Activated T-helper 9 cell treated with anti-CD3 and anti-CD28 coated beads, Interleukin-2, amount 50 U/mL, for 16 hours (primary cell): ENCODE measurements at regions not wholly inside any gene's neighbourhood (a gene's known extent, or its start where the extent isn't known, plus 50 kb on each side); places are given as distances from the start of the nearest gene placed in this dataset.

Source experiments
- DNase-seq: peaks from one replicate; pipeline ENCODE4 v3.0.0-alpha.2; 2020; ENCODE audit warnings: low read depth

DNA sequence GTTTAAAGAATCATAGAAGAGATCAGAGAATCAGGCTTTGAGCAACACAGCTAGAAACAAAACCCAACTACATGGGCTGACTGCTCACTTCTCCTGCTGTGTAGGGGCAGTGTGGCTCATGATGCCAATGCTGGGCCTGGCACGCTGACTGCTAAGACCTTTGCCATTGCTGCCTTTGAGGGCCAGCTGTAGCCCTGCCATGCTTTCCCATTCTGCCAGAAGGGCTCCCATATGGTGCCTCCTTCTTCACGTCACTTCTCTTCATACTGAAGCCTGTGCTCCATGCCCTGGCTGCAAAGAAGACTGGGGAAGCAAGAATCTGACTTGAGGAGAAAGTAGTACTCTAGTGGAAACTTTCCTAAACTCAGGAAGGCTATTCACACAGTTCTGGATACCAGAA is 232.9 kb downstream of the UTP18 start:
- no peak for DNase-seq

DNA sequence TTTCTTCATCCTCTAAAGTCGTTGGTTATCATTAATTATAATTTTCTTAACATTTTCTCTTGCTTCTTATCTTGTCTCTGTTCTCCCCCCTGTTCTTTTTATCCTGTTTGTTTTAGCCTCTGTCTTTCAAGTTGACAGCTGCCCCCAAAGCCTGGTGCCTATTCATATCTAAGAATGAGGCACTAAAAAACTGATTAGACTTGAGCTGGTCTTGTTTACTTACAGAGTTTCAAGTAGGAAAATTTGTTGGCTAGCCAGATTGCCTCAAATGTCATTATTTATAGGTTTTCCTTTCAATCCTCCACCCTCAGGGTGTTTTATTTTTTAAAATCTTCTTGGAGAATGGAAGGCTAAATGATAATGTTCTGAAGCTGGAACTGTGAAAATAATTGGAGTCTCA is 236.0 kb downstream of the UTP18 start:
- DNase-seq, result no peak

DNA sequence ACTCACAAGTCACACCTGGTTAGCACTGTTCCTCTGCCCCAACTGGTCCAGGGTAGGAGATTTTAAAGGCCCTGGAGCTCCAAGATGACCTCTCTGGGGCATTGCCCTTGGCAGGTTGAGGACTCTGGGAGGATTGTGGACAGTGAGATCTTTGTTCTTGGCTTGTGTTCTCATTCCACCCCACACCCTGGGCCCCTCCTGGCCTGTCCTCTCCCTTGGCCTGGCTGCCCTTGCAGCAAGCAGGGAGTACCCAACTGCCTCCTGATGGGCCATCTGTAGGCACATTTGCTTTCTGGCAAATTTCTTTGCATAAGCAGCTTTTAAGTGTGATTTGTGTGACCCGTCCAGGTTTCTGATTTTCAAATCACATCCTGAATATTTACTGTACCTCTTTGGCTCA is 239.6 kb downstream of the UTP18 start:
- DNase-seq, result no peak

DNA sequence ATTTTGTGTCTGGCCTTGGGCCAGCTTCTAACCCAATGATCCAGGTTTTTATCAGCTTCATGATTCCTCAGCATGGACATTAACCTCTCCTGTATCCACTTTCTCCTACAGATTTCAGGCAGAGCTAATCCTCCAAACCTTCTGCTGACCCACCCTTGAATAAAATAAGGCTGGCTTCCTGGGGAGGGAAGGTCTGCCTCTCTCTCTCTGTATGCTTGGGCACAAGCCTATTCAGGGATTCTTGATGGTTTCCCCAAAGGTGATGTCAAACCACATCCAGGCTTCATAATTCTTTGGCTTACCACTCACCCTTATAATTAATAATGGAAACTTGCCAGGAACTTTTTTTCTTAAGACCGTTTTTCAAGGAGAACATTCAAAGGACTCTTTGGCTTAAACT is 240.1 kb downstream of the UTP18 start:
- DNase-seq, result no peak

DNA sequence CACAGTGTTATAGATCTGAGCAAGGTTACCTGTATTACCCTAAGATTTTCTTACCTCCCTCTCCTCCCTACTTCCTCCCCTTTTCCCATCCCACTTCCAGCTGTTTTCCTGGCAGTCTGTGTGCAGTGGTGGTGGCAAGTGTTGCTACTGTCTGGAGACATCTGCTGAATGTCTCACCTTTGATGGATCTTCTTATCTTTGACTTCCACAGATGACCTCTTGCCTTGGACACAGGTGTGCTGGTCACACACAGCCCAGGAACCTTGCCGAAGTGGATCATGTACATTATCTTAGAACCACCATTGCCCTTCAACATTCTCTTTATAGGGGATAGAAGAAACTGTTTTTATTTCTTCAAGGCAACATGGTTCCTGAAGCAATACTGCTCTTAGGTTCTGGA is 245.1 kb downstream of the UTP18 start:
- DNase-seq, result no peak

DNA sequence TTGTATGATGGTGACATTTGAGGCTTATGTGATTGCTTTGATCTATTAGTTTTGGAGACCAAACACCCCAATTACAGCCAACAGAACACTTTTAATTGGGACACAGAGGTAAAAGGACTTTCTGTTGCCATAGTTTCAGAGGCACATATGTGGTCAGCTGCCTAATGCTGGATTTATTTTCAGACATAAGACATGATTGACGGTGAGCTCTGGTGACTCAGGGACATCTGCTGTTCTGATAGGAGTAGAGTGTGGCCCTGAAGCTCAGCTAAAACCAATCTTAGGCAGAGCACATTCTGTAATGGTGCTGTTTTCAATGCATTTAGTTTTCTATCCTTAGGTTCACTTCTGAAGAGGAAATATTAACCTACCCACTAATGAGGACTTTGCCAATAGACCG is 247.1 kb downstream of the UTP18 start:
- DNase-seq, result no peak

DNA sequence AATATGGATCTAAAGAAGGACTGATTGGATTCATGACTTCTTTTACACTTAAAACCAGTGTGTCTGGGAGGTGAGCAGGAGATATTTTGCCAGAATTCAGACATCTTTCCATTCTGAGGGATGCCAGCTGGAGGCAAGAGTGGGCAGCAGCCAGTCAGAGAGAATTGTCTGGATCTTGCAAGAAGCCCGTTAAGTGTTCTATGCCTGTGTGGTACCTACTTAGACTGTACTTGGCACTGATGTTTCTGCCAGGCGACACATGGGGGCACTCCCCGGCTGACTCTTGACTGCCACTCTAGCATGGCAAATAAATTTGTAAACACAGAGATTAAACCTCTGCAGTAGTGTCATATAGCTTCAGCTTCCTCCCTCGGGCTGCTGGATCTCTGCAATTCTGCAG is 247.7 kb downstream of the UTP18 start:
- DNase-seq, result no peak

DNA sequence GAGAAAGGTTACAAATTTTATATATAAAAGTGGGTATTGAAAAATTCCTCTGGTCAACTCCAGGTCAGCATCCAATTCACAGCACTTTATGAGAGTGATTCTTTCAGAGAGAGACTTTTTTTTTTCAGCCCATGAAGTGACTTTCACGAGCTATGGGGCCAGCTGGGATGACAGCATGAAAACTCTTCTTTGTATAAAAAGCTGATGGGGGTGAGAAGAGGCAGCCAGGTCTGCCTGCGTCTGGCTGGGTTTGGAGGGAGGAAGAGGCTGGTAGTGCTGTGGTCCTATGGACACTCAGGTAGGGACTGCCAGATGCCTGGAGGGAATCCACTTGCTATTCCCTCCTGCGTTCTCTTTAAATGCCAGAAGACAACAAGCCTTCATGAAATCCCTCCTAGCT is 250.6 kb downstream of the UTP18 start:
- no peak for DNase-seq

DNA sequence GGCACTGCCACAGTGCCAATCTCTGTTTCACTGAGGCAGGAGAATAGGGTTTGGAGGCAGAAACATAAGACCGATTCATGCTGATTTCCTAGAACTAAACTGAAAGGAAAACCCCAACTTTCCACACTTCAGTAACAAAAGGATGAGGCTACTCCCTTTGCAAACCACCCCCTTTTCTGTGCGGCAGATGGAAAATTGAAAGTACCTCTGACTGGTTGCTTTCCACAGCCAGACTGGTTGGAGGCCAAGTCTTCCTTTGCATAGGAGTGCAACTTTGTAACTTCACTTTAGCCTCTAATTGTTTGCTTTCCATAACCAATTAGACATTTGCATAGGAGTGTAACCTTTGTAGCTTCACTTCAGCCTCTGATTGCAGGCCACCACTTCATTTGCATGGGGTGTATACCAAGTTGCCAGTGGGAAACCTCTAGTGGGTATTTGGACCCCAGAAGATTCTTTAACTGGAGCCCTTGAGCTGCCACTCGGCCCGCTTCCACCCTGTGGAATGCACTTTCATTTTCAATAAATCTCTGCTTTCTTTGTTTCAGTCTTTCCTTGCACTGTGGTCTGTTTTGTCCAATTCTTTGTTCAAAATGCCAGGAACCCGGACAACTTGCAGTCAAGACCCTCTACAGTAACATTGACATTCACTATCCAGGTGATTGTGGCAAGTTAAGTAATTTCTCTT is 252.0 kb downstream of the UTP18 start:
- DNase-seq, result no peak

DNA sequence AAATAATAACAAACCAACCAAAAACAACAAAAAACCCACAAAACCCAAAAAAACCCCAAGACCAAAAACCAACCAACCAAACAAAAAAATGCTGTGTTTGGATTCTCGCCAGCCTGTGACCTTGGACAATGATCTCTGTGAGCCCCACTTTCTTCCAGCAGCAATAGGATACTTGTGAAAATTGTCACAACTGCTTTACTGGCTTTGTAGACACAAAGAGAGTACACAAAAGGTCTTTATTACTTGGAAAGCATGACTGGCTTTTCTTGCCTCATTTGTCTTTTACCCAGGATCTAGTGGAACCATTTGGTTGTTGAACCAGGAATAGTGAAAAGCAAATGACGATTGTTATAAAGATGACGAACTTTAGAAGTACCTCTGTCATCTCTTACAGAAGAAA is 256.6 kb downstream of the UTP18 start:
- no peak for DNase-seq

DNA sequence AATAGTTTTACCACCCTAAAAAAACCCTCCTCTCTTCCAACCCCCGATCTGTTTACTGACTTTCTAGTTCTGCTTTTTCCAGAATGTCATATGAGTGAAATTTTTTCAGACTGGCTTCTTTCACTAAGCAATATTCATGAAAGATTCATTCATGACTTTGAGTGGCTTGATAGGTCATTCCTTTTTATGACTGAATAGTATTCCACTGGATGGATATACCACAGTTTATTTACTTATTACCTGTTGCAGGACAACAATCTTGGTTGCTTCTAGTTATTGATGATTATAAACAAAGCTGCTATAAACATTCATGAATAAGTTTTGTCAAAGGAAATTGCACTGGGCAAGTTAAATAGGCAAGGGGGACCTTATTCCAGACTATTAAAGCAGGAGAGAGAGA is 264.2 kb downstream of the UTP18 start:
- no peak for DNase-seq

DNA sequence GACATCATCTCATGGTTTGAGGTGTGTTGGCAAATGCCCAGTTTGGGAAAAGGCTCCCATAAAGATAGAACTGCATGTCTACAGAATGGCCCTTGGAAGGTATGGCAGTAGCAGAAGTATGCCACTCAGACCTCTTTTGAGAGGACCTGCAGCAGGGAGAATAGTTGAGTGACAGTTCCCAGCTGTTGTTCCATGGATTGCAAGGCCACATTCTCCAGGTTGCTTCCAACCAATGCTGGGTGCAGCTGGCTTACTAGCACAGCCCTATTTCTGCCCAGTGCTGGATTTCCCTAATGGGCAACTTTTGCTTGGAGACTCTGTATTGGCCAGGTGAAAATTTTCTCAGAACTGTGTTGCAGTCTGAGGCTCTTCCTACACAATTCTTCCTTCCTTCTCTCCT is 266.2 kb downstream of the UTP18 start:
- DNase-seq, result no peak

DNA sequence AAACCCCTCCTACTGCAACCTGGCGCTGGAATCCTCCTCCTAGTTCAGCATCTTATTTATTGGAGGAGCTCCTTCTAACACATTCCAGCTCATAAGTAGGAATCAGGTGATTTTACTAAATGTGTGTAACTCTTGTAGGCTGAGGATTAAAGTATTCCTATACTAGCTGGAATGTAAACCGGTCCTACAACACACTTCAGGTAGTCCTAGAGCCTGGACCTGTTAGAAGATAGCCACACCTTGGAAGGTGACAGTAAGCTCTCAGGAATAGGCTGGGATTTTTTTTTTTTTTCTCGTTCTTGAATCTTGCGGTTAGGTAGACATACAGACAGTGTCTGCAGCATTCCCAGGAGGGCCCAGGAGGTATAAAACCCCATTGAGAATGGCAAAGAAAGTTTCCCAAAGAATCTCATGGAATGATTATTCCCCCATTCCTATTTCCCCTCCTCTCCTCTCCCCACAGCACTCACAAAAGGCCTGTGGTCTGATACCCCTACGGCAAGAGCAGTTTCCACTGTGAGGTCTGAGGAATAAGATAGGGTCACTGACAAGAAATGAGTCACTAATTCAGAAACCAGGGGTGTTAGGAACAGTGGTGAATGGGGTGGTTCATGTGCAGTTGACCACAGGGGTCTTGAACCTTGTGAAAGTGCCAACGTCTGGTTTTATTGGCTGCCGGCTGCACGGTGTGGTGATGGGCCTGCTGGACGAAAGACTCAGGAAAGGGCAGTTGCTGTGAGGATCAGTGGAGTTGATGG is 267.1 kb downstream of the UTP18 start:
- no peak for DNase-seq

DNA sequence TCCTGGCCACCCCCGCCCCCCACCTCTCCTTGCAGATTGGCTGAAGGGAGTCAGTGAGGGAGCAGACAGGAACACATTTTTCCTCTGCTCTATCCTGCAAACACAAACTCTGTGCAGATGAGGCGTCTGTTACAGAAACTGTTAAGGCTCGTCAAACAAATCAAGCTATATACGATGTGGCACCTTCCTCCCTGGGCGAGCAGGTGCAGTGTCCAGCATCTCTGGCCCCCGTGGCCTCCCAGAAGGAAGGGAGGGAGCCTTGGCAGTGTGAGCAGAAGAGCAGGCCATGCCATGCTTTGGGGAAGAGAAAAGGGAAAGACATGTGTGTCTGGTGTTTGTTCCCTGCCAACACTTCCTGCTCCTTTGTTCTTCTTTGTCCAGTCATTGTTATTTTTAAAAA is 267.8 kb downstream of the UTP18 start:
- no peak for DNase-seq

DNA sequence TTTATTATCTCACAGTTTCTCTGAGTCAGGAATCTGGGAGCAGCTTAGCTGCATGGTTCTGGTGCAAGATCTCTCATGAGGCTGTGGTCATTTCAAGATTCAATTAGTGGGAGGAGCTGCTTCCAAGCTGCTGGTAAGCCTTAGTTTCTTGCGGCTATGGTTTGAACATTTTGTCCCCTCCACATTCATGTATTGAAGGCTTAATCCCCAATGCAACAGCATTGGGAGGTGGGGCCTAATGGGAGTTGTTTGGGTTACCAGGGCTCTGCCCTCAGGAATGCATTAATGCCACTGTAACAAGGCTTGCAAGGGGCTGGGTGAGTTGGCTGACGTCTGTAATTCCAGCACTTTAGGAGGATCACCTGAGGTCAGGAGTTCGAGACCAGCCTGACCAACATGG is 272.9 kb downstream of the UTP18 start:
- no peak for DNase-seq

DNA sequence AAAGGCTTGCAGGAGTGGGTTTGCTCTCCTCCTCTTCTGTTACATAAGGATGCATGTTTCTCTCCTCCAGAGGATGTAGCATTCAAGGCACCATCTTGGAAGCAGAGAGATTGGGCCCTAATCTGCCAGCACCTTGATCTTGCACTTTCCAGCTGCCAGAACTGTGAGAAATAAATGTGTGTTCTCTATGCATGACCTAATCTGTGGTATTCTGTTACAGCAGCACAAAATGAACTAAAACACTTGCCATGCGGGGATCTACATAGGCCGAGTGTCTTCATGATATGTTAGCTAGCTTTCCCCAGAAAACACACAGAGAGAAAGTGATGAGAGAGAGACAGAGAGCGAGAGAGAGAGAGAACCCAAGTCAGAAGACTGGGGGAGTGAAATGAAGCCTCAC is 273.5 kb downstream of the UTP18 start:
- no peak for DNase-seq

DNA sequence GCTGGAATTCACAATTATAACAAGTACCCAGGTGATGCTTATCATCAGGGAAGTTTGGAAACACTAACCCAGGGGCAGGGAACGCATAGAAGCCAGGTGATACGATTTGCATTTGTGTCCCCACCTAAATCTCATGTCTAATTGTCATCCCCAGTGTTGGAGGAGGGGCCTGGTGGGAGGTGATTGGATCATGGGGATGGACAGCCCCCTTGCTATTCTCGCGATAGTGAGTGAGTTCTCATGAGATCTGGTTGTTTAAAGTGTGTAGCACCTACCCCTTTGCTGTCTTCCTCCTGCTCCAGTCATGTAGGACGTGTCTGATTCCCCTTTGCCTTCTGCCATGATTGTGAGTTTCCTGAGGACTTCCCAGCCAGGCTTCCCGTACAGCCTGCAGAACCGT is 276.3 kb downstream of the UTP18 start:
- no peak for DNase-seq

DNA sequence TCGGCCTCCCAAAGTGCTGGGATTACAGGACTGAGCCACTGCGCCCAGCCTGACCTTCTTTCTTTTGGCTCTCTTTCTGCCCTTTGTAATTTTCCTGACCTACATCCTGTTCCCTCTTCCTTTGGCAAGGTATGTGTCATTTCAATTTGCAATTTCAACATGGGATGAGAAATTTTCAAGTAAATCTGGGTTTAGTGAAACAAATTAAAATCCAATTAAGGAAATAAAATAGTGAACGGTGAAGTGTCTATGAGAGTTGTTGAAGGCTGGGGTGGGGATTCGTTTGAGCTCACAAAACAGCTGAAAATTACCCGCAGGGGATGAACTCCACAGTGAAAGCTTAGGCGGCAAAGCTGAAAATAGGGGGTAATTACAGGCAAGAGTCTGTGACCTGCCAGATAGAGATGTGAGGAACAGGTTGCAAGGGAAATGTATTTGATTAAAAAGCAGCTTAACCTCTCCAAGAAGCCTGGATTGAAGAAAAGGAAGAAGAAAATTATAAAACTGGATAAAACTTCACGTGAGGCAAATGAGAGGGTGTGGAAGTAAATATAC is 277.7 kb downstream of the UTP18 start:
- no peak for DNase-seq

DNA sequence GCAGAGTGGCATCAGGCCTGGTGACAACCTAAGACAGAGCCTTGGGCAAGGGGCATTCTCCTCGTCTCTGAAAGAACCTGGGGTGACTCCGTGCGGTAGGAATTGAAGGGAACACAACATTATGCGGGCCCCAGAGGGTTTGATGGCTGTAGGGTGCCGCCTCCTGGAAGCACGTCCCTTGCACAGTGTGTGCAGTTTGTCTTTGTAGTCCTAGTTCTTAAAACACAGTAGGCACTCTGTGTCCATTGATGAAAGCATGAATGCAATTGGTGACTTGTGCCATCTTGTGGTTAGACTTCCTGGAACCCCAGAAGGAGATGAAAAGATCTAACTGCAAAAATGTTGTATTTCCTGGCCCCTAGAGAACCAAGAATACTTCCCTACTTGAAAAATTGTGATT is 279.8 kb downstream of the UTP18 start:
- no peak for DNase-seq

DNA sequence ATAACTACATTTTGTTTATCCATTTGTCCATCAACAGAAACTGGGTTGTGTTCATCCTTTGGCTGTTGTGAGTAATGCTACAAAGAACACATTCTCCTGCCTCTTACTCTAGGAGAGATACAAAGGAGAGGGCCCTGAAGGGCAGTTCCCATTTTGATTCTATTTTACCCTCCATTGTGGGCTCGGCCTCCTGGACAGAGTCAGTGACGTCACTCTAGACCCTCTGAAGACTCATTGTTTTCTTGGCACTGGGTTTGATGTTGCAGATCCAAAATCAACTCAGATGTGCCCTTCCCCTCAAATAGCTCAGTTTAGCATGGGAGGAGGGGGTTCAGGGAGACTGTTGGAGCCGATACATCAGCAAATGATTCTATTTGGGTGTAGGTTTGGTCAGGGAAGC is 280.9 kb downstream of the UTP18 start:
- DNase-seq, result no peak

DNA sequence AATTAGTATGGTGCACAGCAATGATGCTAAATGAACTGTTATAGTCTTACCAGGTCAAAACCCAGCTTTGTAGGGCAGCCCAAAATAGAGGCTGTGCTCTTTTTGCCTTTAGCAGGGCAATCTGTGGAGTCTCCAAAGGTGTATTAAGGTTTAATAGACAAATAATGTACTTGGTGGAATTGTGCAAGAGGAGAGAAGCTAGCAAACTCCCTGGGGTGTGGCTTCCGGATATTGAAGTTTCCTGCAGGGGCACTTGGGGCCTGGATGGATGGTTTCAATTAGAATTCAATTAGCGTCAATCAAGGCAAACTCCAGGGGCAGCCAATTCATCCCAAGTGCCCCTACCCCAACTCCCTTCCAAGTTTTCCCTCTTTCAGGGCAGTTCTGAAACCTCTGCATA is 285.8 kb downstream of the UTP18 start:
- no peak for DNase-seq

DNA sequence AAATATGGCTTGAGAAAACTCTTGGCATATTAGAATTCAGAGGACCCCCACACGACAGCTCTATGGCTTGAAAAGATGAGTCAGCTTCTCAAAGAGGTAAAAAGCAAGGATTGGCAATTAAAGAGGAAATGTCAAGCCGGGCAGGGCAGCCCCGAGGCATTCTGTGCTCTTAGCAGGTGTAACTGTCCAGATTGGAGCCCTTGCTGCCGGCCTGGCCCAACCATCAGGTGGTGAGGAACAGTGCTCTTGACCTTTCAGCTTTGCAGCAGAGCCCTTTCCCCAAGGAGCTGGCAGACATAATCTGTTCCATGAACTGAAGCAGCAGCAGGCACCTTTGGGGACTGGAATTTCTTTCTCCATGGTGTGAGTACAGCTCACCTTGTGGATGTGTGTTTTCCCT is 287.8 kb downstream of the UTP18 start:
- no peak for DNase-seq

DNA sequence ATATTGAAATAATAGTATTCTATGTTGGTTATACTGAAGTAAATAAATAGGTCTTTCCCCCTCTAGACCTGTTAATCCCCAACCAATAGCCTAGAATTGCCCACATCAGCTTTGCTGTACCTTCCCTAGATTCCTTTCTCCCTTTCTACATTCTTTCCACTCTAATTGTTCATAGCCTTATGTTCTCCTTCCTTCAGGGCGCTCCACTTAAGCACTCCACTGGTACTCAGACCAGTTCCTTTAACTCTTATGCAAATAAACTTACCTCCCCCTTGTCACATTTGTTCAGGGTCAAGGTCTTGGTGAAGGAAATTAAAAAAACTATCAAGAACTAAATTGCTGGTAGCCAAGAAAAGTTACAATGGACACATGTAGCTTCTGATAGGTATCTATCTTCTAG is 294.8 kb downstream of the UTP18 start:
- DNase-seq, result no peak

DNA sequence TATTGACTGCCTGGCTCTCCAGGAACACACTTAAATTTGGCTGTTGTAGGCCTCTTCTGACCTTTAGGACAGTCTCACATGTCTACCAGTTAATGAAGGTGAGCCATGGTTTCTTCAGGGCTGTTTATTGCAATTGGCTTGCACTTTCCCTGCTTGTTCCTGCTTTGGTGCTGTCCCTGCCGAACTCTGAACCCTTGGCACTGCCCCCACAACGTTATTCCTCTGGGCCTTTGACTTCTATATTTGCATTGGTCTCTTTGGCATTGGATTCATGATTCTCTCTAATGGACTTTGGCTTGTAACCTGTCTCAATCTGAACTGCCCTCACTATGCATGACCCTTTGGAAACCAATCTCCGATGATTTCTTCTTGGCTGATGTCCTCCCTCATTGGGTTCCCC is 299.4 kb downstream of the UTP18 start:
- no peak for DNase-seq
